Caco-2 (cell line): ENCODE measurements at regions not wholly inside any gene's neighbourhood (a gene's known extent, or its start where the extent isn't known, plus 50 kb on each side); places are given as distances from the start of the nearest gene placed in this dataset.
"Not testable (repeated sequence)": the region's sequence is repeated elsewhere in the genome, so short reads cannot be mapped to it uniquely, and the experiment has no call there.

Experiments used
- BruUV-seq: library from RNA; stranded (reverse); fragments of 400-500 nt; replicated peaks from 2 replicates; lab custom pipeline; 2021; lab: Mats Ljungman, UMichigan
- CTCF ChIA-PET: fragments of 300-600 bp; sonication (Branson Sonifier 250); formaldehyde crosslinking; loops from one replicate; lab custom pipeline; 2022; ENCODE audit warnings: antibody characterized with exemption; lab: Charles Lee
- POLR2A ChIA-PET: fragments of 300-600 bp; sonication (Branson Sonifier 250); formaldehyde crosslinking; loops from one replicate; lab custom pipeline; 2022; ENCODE audit warnings: antibody characterized with exemption; lab: Charles Lee
- DNase-seq, 2 experiments: peaks; one replicate each; pipeline versions ENCODE4 v3.0.0 to v3.0.0-alpha.2; 2020 to 2022
- H3K27me3 ChIP-seq: replicated peaks from 2 replicates; pipeline ENCODE4 v1.6.0; 2011; ENCODE audit warnings: low read length; ENCODE audit not compliant: control insufficient read depth, insufficient read depth
- H3K36me3 ChIP-seq: 2 replicates; pipeline ENCODE4 v1.5.1; 2011; ENCODE audit warnings: low read length; ENCODE audit not compliant: control insufficient read depth, insufficient read depth
- H3K4me1 ChIP-seq: fragments of 250-450 bp; sonication (Bioruptor Pico); 2 replicates; pipeline ENCODE4 v1.5.1; 2020; ENCODE audit warnings: mild to moderate bottlenecking
- H3K4me3 ChIP-seq: 2 replicates; pipeline ENCODE4 v1.5.1; 2011; ENCODE audit warnings: low read depth, mild to moderate bottlenecking, control low read depth, low read length
- H3K9me3 ChIP-seq: fragments of 250-450 bp; sonication (Bioruptor Pico); 2 replicates; pipeline ENCODE4 v1.5.1; 2020; ENCODE audit warnings: mild to moderate bottlenecking, moderate library complexity
- H3K27ac Mint-ChIP-seq: one replicate; pipeline ENCODE4 v1.8.0; 2022; ENCODE audit warnings: mixed read lengths; ENCODE audit not compliant: unreplicated experiment
- H3K27me3 Mint-ChIP-seq: one replicate; pipeline ENCODE4 v1.8.0; 2022; ENCODE audit warnings: mixed read lengths; ENCODE audit not compliant: insufficient read depth, unreplicated experiment
- H3K36me3 Mint-ChIP-seq: one replicate; pipeline ENCODE4 v1.8.0; 2022; ENCODE audit warnings: mild to moderate bottlenecking, mixed read lengths; ENCODE audit not compliant: insufficient read depth, unreplicated experiment
- H3K4me1 Mint-ChIP-seq: one replicate; pipeline ENCODE4 v1.8.0; 2022; ENCODE audit warnings: low read depth, mixed read lengths; ENCODE audit not compliant: unreplicated experiment
- H3K4me3 Mint-ChIP-seq: one replicate; pipeline ENCODE4 v1.8.0; 2022; ENCODE audit warnings: mild to moderate bottlenecking, moderate library complexity, mixed read lengths; ENCODE audit not compliant: unreplicated experiment
- H3K9me3 Mint-ChIP-seq: one replicate; pipeline ENCODE4 v1.8.0; 2022; ENCODE audit warnings: mixed read lengths; ENCODE audit not compliant: unreplicated experiment
- intact Hi-C: fragments of 100-400 bp; cut with micrococcal nuclease; formaldehyde crosslinking; loops from one replicate; pipeline ENCODE4 v1.10.0; 2022; ENCODE audit not compliant: unreplicated experiment
- TF ChIP-seq, protein P1 (sequence below), 2 experiments: fragments of 200-600 bp in 1 of 2; IDR thresholded peaks; 1 replicate in 1 of 2; 2 replicates in 1 of 2; pipeline versions ENCODE4 v1.5.1 to v1.8.0; 2011 to 2022; ENCODE audit warnings: antibody characterized with exemption in 1 of 2, control low read depth in 1 of 2, inconsistent platforms in 1 of 2, low read depth in 1 of 2, low read length in 1 of 2, mild to moderate bottlenecking in 1 of 2, moderate library complexity in 1 of 2; ENCODE audit not compliant: insufficient read depth in 1 of 2, severe bottlenecking in 1 of 2, unreplicated experiment in 1 of 2

GRCh38 chr3:140883428-140884040, 58.1 kb upstream of the SLC25A36 start:
- TF ChIP-seq, protein P1, sequence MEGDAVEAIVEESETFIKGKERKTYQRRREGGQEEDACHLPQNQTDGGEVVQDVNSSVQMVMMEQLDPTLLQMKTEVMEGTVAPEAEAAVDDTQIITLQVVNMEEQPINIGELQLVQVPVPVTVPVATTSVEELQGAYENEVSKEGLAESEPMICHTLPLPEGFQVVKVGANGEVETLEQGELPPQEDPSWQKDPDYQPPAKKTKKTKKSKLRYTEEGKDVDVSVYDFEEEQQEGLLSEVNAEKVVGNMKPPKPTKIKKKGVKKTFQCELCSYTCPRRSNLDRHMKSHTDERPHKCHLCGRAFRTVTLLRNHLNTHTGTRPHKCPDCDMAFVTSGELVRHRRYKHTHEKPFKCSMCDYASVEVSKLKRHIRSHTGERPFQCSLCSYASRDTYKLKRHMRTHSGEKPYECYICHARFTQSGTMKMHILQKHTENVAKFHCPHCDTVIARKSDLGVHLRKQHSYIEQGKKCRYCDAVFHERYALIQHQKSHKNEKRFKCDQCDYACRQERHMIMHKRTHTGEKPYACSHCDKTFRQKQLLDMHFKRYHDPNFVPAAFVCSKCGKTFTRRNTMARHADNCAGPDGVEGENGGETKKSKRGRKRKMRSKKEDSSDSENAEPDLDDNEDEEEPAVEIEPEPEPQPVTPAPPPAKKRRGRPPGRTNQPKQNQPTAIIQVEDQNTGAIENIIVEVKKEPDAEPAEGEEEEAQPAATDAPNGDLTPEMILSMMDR (IDR thresholded peaks at IDR 0.05; ENCODE audit: insufficient read depth in 1 of 2, low read depth in 1 of 2, low read length in 1 of 2, severe bottlenecking in 1 of 2, unreplicated experiment in 1 of 2): no peak
- Histone ChIP-seq H3K4me3 (no peak overlapping the region), H3K9me3 (peaks cover 8% of the 10 kb centered on the region; the same call in 1 of the 2 replicates), H3K27me3 (no peaks in the 10 kb centered on the region), H3K4me1 (no peaks in the 10 kb centered on the region), H3K36me3 (no peaks in the 10 kb centered on the region)
- ChIA-PET CTCF (no interaction called here), POLR2A (interaction anchor here (0.6 kb wide), 1 partner anchor 262 kb away, joined by 3 read pairs; no protein-coding TSS in a partner anchor)
- Mint-ChIP-seq H3K27ac (no peak overlapping the region), H3K4me3 (no peak overlapping the region), H3K36me3 (no peaks in the 10 kb centered on the region), H3K9me3 (peaks cover 10% of the 10 kb centered on the region), H3K27me3 (peaks cover 5% of the 10 kb centered on the region), H3K4me1 (no peaks in the 10 kb centered on the region)
- DNase-seq: no peak
- intact Hi-C loops: no loop called here
- BruUV-seq: no TSS peak

DNA sequence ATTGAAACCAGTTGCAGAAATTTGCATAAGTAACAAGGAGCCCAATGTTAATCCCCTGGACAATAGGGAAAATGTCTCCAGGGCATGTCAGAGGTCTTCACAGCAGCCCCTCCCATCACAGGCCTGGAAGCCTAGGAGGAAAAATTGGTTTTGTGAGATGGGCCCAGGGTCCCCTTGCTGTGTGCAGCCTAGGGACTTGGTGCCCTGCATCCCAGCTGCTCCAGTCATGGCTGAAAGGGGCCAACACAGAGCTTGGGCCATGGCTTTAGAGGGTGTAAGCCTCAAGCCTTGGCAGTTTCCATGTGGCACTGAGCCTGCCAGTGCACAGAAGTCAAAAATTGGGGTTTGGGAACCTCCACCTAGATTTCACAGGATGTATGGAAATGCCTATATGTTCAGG, 55.9 kb upstream of the SLC25A36 start:
- POLR2A ChIA-PET, H3K4me1 ChIP-seq, H3K9me3 ChIP-seq, H3K4me3 Mint-ChIP-seq, H3K4me3 ChIP-seq, DNase-seq, H3K36me3 Mint-ChIP-seq, H3K36me3 ChIP-seq, H3K27me3 ChIP-seq, CTCF ChIA-PET, BruUV-seq, intact Hi-C loops, H3K27ac Mint-ChIP-seq, H3K4me1 Mint-ChIP-seq, H3K27me3 Mint-ChIP-seq: not testable (repeated sequence)
- H3K9me3 Mint-ChIP-seq: peaks cover 10% of the 10 kb centered on the region
